NB4 (cell line): ENCODE measurements at regions not wholly inside any gene's neighbourhood (a gene's known extent, or its start where the extent isn't known, plus 50 kb on each side); places are given as distances from the start of the nearest gene placed in this dataset.

ENCODE experiments used
- MYC ChIP-seq: IDR thresholded peaks from 2 replicates; pipeline ENCODE4 v1.6.1; 2011; ENCODE audit warnings: low read depth, low read length
- POLR2A ChIP-seq: IDR thresholded peaks from 2 replicates; pipeline ENCODE4 v1.6.1; 2011; ENCODE audit warnings: mild to moderate bottlenecking; ENCODE audit not compliant: insufficient read length; ENCODE audit errors: extremely low read depth
- TF ChIP-seq, protein P1 (sequence below): IDR thresholded peaks from one replicate; pipeline ENCODE4 v1.5.1; 2012; ENCODE audit warnings: low read depth, low read length
- TF ChIP-seq, protein P2 (sequence below): IDR thresholded peaks from 2 replicates; pipeline ENCODE4 v1.6.1; 2011; ENCODE audit warnings: low read depth, low read length

DNA sequence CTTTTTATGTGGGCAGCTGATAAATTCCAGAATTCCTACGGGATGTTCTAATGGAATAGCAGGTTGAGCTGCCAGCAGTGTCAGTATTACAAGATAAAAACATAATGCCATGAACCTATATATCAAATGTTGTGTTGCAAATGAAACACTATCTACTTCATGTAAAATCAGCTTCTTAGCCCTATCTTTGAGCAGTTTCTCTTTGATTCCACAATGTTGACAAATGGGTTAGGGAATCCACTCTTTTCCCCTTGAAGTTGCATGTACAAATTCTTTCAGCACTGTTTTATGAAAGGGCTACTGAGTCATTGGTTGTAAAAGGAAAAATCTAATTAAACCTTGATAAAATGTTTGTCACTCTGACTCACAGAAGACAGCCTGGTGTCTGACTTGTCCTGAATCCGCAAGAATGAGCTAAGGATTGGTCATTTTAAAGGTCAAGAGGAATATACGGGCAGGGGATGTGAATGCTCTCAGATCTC, 950.6 kb upstream of the NUDT12 start:
- TF ChIP-seq POLR2A (no peak), MYC (no peak)
- TF ChIP-seq, protein P1, sequence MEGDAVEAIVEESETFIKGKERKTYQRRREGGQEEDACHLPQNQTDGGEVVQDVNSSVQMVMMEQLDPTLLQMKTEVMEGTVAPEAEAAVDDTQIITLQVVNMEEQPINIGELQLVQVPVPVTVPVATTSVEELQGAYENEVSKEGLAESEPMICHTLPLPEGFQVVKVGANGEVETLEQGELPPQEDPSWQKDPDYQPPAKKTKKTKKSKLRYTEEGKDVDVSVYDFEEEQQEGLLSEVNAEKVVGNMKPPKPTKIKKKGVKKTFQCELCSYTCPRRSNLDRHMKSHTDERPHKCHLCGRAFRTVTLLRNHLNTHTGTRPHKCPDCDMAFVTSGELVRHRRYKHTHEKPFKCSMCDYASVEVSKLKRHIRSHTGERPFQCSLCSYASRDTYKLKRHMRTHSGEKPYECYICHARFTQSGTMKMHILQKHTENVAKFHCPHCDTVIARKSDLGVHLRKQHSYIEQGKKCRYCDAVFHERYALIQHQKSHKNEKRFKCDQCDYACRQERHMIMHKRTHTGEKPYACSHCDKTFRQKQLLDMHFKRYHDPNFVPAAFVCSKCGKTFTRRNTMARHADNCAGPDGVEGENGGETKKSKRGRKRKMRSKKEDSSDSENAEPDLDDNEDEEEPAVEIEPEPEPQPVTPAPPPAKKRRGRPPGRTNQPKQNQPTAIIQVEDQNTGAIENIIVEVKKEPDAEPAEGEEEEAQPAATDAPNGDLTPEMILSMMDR = no peak
- TF ChIP-seq, protein P2, sequence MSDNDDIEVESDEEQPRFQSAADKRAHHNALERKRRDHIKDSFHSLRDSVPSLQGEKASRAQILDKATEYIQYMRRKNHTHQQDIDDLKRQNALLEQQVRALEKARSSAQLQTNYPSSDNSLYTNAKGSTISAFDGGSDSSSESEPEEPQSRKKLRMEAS = no peak
